CD14-positive monocyte (primary cell): ENCODE measurements at regions not wholly inside any gene's neighbourhood (a gene's known extent, or its start where the extent isn't known, plus 50 kb on each side); places are given as distances from the start of the nearest gene placed in this dataset.

ENCODE experiments used
- DNase-seq, 3 donors: peaks; one replicate each; pipeline ENCODE4 v3.0.0-alpha.2; 2011 to 2022
- H2AFZ ChIP-seq: 2 replicates; pipeline ENCODE4 v1.6.0; 2012; ENCODE audit warnings: mild to moderate bottlenecking, low read depth, low read length, inconsistent platforms; ENCODE audit not compliant: insufficient read depth, poor library complexity, severe bottlenecking
- H3K27ac ChIP-seq, 2 donors: 1 replicate in 1 of 2; 2 replicates in 1 of 2; pipeline ENCODE4 v1.5.1; 2012 to 2013; ENCODE audit warnings: low read length in 2 of 2, control low read depth in 1 of 2, inconsistent platforms in 1 of 2, low read depth in 1 of 2, mild to moderate bottlenecking in 1 of 2
- H3K27me3 ChIP-seq, 2 donors: one replicate each; pipeline versions ENCODE4 v1.6.0 to v1.6.1; 2011 to 2013; ENCODE audit warnings: low read length in 2 of 2; ENCODE audit not compliant: control insufficient read depth in 2 of 2, insufficient read depth in 2 of 2
- H3K36me3 ChIP-seq, 2 donors: replicated peaks in 1 of 2; 1 replicate in 1 of 2; 2 replicates in 1 of 2; pipeline versions ENCODE4 v1.5.1 to v1.6.1; 2012 to 2013; ENCODE audit warnings: low read length in 2 of 2, control low read depth in 1 of 2, inconsistent platforms in 1 of 2, mild to moderate bottlenecking in 1 of 2; ENCODE audit not compliant: insufficient read depth in 2 of 2, control insufficient read depth in 1 of 2
- H3K4me1 ChIP-seq, 2 donors: 1 replicate in 1 of 2; 2 replicates in 1 of 2; pipeline versions ENCODE4 v1.5.1 to v1.6.1; 2012 to 2013; ENCODE audit warnings: low read length in 2 of 2, control low read depth in 1 of 2, inconsistent platforms in 1 of 2, mild to moderate bottlenecking in 1 of 2, moderate library complexity in 1 of 2; ENCODE audit not compliant: insufficient read depth in 2 of 2, control insufficient read depth in 1 of 2
- H3K4me2 ChIP-seq: replicated peaks from 2 replicates; pipeline ENCODE3; 2012; ENCODE audit warnings: low read length, moderate library complexity, mild to moderate bottlenecking; ENCODE audit not compliant: poor library complexity, severe bottlenecking; ENCODE audit errors: extremely low read depth
- H3K4me3 ChIP-seq, 3 experiments: fragments of 200-600 bp in 1 of 3; sonication (generic) in 1 of 3; replicated peaks in 1 of 3; 1 replicate in 2 of 3; 2 replicates in 1 of 3; pipeline ENCODE4 v1.5.1; 2011 to 2013; ENCODE audit warnings: low read length in 3 of 3, mild to moderate bottlenecking in 3 of 3, control low read depth in 2 of 3, low read depth in 2 of 3, inconsistent platforms in 1 of 3, moderate library complexity in 1 of 3
- H3K79me2 ChIP-seq: 2 replicates; pipeline ENCODE4 v1.6.0; 2012; ENCODE audit warnings: mild to moderate bottlenecking, control low read depth, inconsistent platforms, low read length, moderate library complexity; ENCODE audit not compliant: insufficient read depth
- H3K9ac ChIP-seq: 2 replicates; pipeline ENCODE4 v1.6.0; 2017; ENCODE audit warnings: low read length, mild to moderate bottlenecking; ENCODE audit not compliant: insufficient read depth, poor library complexity, severe bottlenecking
- H3K9me3 ChIP-seq, 2 donors: replicated peaks in 1 of 2; 1 replicate in 1 of 2; 2 replicates in 1 of 2; pipeline versions ENCODE4 v1.5.1 to v1.6.1; 2012 to 2013; ENCODE audit warnings: low read length in 2 of 2, control low read depth in 1 of 2; ENCODE audit not compliant: control insufficient read depth in 1 of 2, insufficient read depth in 1 of 2
- H4K20me1 ChIP-seq: 2 replicates; pipeline ENCODE4 v1.6.0; 2012; ENCODE audit warnings: mild to moderate bottlenecking, low read length, control low read depth, moderate library complexity; ENCODE audit not compliant: insufficient read depth
- H3K27ac Mint-ChIP-seq, 7 donors: one replicate each; pipeline ENCODE4 v1.8.0; 2020; ENCODE audit warnings: mild to moderate bottlenecking in 7 of 7, mixed read lengths in 7 of 7, moderate library complexity in 6 of 7, inconsistent platforms in 2 of 7
- H3K27me3 Mint-ChIP-seq, 3 donors: one replicate each; pipeline ENCODE4 v1.8.0; 2021 to 2022; ENCODE audit warnings: low read depth in 3 of 3, mild to moderate bottlenecking in 3 of 3, mixed read lengths in 3 of 3, moderate library complexity in 3 of 3, inconsistent platforms in 1 of 3
- H3K36me3 Mint-ChIP-seq, 2 donors: one replicate each; pipeline ENCODE4 v1.8.0; 2020; ENCODE audit warnings: mixed read lengths in 2 of 2, inconsistent platforms in 1 of 2, mild to moderate bottlenecking in 1 of 2
- H3K4me1 Mint-ChIP-seq: one replicate; pipeline ENCODE4 v1.8.0; 2020; ENCODE audit warnings: mild to moderate bottlenecking, mixed read lengths
- H3K4me3 Mint-ChIP-seq, 2 donors: one replicate each; pipeline ENCODE4 v1.8.0; 2020; ENCODE audit warnings: mild to moderate bottlenecking in 2 of 2, mixed read lengths in 2 of 2, moderate library complexity in 1 of 2
- H3K9me3 Mint-ChIP-seq, 7 donors: one replicate each; pipeline ENCODE4 v1.8.0; 2020 to 2022; ENCODE audit warnings: mixed read lengths in 7 of 7, mild to moderate bottlenecking in 6 of 7, moderate library complexity in 6 of 7, inconsistent platforms in 2 of 7
- WGBS: methylation state at CpG from one replicate; pipeline ENCODE4 v1.1.5; 2013; ENCODE audit warnings: missing lambda C conversion rate; ENCODE audit not compliant: insufficient coverage; 5-methylcytosine and 5-hydroxymethylcytosine counted together
- intact Hi-C, 2 donors: fragments of 100-400 bp; cut with micrococcal nuclease; formaldehyde crosslinking; loops; one replicate each; pipeline versions ENCODE4 v1.15.0 to v1.15.1; 2023
- TF ChIP-seq, protein P1 (sequence below): fragments of 200-600 bp; IDR thresholded peaks from one replicate; pipeline ENCODE4 v1.8.0; 2022; ENCODE audit warnings: antibody characterized with exemption, mild to moderate bottlenecking

DNA sequence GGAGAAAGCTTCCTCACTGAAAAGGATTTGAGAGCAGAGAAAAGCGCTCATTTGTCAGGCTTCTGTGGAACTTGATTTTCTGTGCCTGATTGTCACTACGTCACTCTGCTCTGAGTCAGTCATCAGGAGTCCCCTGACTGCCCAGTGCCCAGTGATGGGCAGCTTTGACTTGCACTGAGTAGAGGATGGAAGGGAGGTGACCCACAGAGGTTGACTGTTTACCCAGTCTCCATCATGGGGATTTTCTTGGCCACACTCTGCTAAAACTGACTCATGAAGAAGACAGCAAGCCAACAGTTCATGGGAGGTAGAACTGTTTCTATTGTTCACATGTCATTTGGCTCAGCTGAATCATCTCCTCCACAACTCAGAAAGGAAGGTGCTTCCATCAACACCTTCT is 82.1 kb upstream of the DUSP10 start:
- H2AFZ ChIP-seq = no peak overlapping the region
- no peaks in the 10 kb centered on the region for H3K27me3 ChIP-seq
- Mint-ChIP-seq H3K4me3 (no peak overlapping the region), H3K4me1 (peaks cover 20% of the 10 kb centered on the region), H3K27me3 (peaks cover 0 to 4% (median under 1%) of the 10 kb centered on the region in 3 donors), H3K9me3 (peaks cover 0 to 4% (median 0%) of the 10 kb centered on the region in 7 donors), H3K36me3 (peaks cover 0 to 3% of the 10 kb centered on the region in 2 donors), H3K27ac (no peak overlapping the region)
- no peaks in the 10 kb centered on the region for H3K79me2 ChIP-seq
- H3K9ac ChIP-seq = no peak overlapping the region
- DNase-seq = no peak
- no peaks in the 10 kb centered on the region for H3K9me3 ChIP-seq
- 100% methylated on average over 2 of the region's 2 CpGs for WGBS
- H4K20me1 ChIP-seq = no peaks in the 10 kb centered on the region
- TF ChIP-seq, protein P1, sequence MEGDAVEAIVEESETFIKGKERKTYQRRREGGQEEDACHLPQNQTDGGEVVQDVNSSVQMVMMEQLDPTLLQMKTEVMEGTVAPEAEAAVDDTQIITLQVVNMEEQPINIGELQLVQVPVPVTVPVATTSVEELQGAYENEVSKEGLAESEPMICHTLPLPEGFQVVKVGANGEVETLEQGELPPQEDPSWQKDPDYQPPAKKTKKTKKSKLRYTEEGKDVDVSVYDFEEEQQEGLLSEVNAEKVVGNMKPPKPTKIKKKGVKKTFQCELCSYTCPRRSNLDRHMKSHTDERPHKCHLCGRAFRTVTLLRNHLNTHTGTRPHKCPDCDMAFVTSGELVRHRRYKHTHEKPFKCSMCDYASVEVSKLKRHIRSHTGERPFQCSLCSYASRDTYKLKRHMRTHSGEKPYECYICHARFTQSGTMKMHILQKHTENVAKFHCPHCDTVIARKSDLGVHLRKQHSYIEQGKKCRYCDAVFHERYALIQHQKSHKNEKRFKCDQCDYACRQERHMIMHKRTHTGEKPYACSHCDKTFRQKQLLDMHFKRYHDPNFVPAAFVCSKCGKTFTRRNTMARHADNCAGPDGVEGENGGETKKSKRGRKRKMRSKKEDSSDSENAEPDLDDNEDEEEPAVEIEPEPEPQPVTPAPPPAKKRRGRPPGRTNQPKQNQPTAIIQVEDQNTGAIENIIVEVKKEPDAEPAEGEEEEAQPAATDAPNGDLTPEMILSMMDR = no peak
- peaks cover 7% of the 10 kb centered on the region in 2 donors for H3K4me1 ChIP-seq
- H3K36me3 ChIP-seq = no peaks in the 10 kb centered on the region
- intact Hi-C loops = no loop called here
- H3K27ac ChIP-seq = no peak overlapping the region
- no peak overlapping the region for H3K4me3 ChIP-seq
- H3K4me2 ChIP-seq = no peak overlapping the region

DNA sequence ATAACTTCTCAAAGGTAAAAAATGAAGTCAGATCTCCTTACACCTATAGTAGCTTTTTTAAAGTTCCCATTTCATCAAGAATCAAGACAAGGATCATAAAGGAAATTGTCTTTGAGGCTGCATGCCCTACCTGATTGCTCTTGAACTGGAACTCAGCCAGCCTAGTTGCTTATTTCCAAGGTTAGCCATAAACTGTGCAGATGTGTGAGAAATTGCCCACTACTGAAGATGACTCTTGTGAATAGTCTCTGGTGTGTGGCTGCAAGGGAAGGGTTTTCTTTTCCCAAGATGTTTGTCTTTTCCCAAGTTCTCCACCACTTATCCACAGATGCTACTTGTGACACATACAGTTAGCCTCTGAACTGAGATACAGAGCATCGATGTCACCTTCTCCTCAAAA is 81.7 kb upstream of the DUSP10 start:
- no peak overlapping the region for H3K4me3 Mint-ChIP-seq
- Histone ChIP-seq H3K4me2 (no peak overlapping the region), H3K79me2 (no peaks in the 10 kb centered on the region), H3K4me1 (peaks cover 7% of the 10 kb centered on the region in 2 donors), H3K36me3 (no peaks in the 10 kb centered on the region), H3K9ac (no peak overlapping the region), H3K4me3 (no peak overlapping the region), H4K20me1 (no peaks in the 10 kb centered on the region), H2AFZ (no peak overlapping the region), H3K9me3 (no peaks in the 10 kb centered on the region), H3K27me3 (no peaks in the 10 kb centered on the region), H3K27ac (no peak overlapping the region)
- no CpG with 5 or more reads among the region's 1 CpG for WGBS
- peaks cover 0 to 4% (median 0%) of the 10 kb centered on the region in 7 donors for H3K9me3 Mint-ChIP-seq
- peaks cover 0 to 4% (median 0%) of the 10 kb centered on the region in 3 donors for H3K27me3 Mint-ChIP-seq
- TF ChIP-seq, protein P1 = no peak
- no peak overlapping the region for H3K27ac Mint-ChIP-seq
- peaks cover 18% of the 10 kb centered on the region for H3K4me1 Mint-ChIP-seq
- intact Hi-C loops = no loop called here
- H3K36me3 Mint-ChIP-seq = peaks cover 0 to 3% of the 10 kb centered on the region in 2 donors
- no peak for DNase-seq
